GM21529 (cell line): ENCODE measurements at regions not wholly inside any gene's neighbourhood (a gene's known extent, or its start where the extent isn't known, plus 50 kb on each side); places are given as distances from the start of the nearest gene placed in this dataset.

Source experiments
- ATAC-seq: cut with Tn5 transposase; IDR thresholded peaks from one replicate; pipeline ENCODE4 v1.9.1; 2021; ENCODE audit not compliant: unreplicated experiment

GRCh38 chr21:28547766-28548165 is 444.9 kb downstream of the LTN1 start:
- no peak for ATAC-seq

DNA sequence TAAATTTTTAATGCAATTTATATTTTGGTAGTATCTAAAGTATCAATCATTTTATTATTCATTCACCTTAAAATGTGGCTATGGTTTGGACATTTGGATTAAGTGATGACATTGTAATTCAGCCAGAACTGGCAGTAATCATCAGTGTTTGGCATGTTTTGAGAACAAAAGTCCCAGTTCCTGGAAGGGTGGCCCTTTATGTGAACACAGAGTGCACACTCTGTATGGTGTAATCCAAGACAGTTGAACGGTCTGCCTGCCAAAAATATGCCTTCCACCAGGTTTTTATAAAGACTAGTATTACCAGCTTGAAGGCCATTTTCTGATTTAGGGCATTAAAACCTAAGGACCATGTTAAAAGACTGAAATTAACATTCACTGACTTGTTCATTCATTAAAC is 448.7 kb downstream of the LTN1 start:
- ATAC-seq: no peak

- no peak for ATAC-seq
Observed at GRCh38 chr21:28541371-28542112, 451.1 kb downstream of the LTN1 start.

GRCh38 chr21:28540514-28540913 is 452.2 kb downstream of the LTN1 start:
- ATAC-seq: no peak

- no peak for ATAC-seq
Observed at GRCh38 chr21:28539623-28539988, 453.1 kb downstream of the LTN1 start.

DNA sequence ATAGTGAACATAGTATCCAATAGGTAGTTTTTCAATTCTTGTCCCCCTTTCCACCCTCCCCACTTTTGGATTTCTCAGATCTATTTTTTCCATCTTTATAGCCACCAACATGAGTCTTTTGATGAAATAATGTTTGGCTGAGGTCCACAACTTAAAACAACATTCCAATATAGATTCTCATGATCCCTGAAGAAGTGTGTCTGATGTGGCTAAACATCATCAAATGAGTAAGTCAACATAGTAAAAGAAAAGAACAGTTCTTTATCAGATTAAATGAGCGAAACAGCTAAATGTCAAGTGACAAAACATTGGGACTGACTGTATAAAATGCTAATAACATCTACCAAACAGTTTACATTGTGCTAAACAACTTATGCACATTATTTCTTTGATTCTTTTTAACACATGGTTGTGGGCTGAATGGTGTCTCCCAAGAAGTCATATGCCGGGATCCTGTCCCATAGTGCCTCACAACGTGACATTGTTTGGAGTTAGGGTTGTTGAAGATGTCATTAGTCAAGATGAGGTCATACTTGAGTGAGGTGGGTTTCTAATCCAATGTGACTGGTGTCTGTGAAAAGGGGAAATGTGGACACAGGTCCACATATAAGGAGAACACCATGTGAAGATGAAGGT is 453.6 kb downstream of the LTN1 start:
- no peak for ATAC-seq

GRCh38 chr21:28537371-28538079 is 455.2 kb downstream of the LTN1 start:
- no peak for ATAC-seq

DNA sequence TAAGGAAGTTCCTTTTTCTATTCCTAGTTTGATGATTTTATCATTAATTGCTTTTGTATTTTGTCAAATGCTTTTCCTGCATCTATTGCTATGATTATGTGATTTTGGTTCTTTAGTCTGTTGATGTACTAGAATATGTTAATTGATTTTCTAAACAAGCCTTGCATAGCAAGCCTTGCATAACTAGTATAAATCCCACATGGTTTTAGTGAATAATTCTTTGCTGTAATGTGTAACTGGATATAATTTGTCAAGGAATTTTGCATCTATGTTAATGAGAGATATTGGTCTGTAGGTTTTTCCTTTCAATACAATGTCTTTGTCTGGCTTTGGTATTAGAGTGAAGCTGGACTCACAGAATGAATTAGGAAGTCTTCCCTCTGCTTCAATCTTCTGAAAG is 460.2 kb downstream of the LTN1 start:
- no peak for ATAC-seq

DNA sequence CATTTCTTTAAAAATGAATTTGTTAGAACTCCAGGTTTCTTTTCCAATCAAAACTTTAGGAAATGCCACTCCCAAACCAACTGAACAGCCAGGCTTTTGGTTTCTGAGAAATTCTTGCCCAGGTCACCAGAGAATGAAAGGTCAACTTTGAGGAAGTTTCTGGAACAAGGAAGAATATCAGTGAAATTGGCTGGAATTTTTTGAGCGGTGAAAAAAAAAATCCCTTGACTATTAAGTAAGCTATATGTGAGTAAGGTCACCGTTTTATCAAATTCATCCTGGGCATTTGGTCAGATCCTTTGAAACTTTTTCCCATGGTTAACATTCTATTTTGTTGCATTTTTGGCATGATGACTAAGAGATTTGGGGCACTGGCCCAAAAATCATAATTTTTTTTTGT is 469.3 kb downstream of the LTN1 start:
- no peak for ATAC-seq

- ATAC-seq: no peak
Observed at GRCh38 chr21:28522014-28522799, 470.5 kb downstream of the LTN1 start.

DNA sequence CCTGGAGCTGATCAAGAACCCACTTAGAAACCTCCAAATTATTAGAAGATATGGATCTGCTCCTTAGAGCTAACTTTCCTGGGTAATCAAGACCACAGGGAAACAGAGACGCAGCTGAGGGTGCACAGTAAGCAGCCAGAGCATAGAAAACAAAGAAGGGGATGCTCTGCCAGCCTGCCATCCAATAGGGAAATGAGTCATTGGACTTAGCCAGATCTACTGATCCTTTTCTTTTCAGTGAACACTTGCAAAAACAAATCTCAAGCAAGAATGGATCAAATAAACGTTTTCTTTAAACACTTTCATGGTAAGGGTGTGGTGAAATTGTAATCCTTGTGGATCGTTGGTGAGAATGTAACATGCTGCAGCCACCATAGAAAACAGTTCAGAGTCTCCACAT is 474.0 kb downstream of the LTN1 start:
- ATAC-seq: no peak

DNA sequence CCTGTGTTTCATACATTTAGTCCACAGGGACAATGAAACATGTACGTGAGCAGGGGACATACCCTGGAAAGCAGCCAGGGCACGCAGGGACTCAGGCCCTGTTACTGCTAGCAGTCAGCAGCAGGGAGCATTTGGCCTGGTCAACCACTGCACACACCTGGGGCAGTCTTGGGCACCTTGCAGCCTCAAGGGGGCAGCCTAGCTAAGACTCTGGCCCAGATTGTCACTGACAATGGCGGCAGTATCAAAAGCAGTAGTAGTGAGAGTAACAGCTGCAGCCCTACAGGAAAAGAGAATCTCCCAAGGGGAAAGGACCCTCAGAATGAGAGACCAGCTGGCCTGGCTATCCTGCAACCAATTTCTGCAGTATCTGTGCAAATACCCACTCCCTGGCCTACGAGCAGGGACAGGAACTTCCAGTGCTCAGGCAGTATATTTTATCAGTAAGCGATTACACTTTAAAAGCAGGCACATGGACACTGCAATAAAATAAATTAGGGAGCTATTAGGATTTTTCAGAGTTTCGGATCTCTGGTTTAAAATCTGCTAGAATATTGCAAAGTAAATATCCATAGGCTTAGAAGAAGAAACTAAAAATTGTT is 475.6 kb downstream of the LTN1 start:
- ATAC-seq: peak; percentile 98

GRCh38 chr21:28516021-28516420 is 476.7 kb downstream of the LTN1 start:
- ATAC-seq: no peak

GRCh38 chr21:28513428-28513827 is 479.2 kb downstream of the LTN1 start:
- no peak for ATAC-seq

DNA sequence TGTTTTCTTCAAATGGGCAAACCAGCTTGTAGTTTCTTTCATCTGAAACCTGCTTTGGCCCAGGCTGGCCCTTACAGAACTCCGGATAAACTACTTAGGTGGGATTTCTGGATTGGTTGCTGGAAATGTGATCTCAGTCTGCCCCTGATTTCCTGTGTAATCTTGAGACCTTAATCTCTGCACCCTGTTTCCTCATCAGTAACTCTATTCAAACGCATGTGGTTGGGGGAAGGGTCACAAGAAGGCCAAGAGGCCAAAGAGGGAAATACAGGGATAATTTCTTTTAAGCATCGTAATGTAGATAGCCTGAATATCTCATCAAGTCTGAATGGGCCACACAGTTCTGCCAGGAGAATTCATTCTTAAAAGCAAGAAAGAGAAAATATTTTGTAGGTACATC is 483.6 kb downstream of the LTN1 start:
- ATAC-seq: no peak

- no peak for ATAC-seq
Observed at GRCh38 chr21:28508126-28508525, 484.6 kb downstream of the LTN1 start.

GRCh38 chr21:28496517-28496916 is 496.2 kb downstream of the LTN1 start:
- ATAC-seq: no peak

DNA sequence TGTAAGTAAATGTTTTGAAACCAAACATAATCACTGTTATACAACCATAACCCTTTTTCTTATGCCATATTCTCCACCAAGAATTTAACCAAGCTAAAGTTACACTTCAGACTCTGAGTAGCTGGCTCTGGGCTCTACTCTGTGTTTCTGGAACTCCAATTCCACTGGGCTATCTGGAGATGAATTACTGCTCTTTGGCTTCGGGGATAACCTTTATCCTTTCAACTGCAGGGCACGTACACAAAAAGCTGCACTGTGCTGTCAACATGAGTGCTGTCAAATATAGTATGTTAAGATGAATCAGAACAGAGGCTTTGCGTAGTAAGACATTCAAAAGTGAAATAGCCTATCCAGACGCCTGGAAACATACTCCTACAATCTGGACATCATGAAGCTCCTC is 500.6 kb downstream of the LTN1 start:
- ATAC-seq: no peak

- no peak for ATAC-seq
Observed at GRCh38 chr21:28489821-28490350, 502.8 kb downstream of the LTN1 start.

GRCh38 chr21:28489162-28489561 is 503.5 kb downstream of the LTN1 start:
- ATAC-seq: no peak
